Esophagus muscularis mucosa (tissue), 4 donors: ENCODE measurements at regions not wholly inside any gene's neighbourhood (a gene's known extent, or its start where the extent isn't known, plus 50 kb on each side); places are given as distances from the start of the nearest gene placed in this dataset.

Experiments
- DNase-seq: peaks from one replicate; pipeline ENCODE4 v3.0.0-alpha.2; 2017; ENCODE audit errors: extremely low spot score
- H3K27ac ChIP-seq, 4 donors: fragments of 200-600 bp; sonication (generic); replicated peaks in 1 of 4; 1 replicate in 3 of 4; 2 replicates in 1 of 4; pipeline ENCODE4 v1.5.1; 2016 to 2019; ENCODE audit warnings: mild to moderate bottlenecking in 1 of 4
- H3K27me3 ChIP-seq, 4 donors: fragments of 200-600 bp; sonication (generic); one replicate each; pipeline versions ENCODE4 v1.5.1 to v1.6.0; 2016 to 2019
- H3K36me3 ChIP-seq, 4 donors: fragments of 200-600 bp; sonication (generic); one replicate each; pipeline ENCODE4 v1.5.1; 2016 to 2019
- H3K4me1 ChIP-seq, 4 donors: fragments of 200-600 bp; sonication (generic); one replicate each; pipeline ENCODE4 v1.5.1; 2016 to 2019
- H3K4me3 ChIP-seq, 4 donors: fragments of 200-600 bp; sonication (generic); 1 replicate in 2 of 4; 2 replicates in 2 of 4; pipeline ENCODE4 v1.5.1; 2016 to 2019; ENCODE audit warnings: mild to moderate bottlenecking in 4 of 4, moderate library complexity in 1 of 4
- H3K9me3 ChIP-seq, 4 donors: fragments of 200-600 bp; sonication (generic); 1 replicate in 3 of 4; 2 replicates in 1 of 4; pipeline ENCODE4 v1.5.1; 2016 to 2019
- CTCF ChIP-seq, 3 experiments: fragments of 200-600 bp in 2 of 3; fragments of 450-650 bp in 1 of 3; sonication (generic) in 2 of 3; IDR thresholded peaks; one replicate each; pipeline ENCODE4 v1.5.1; 2017 to 2019; ENCODE audit warnings: antibody characterized with exemption in 3 of 3, mild to moderate bottlenecking in 2 of 3, moderate library complexity in 1 of 3
- EP300 ChIP-seq: sonication (generic); formaldehyde crosslinking; IDR thresholded peaks from one replicate; pipeline ENCODE4 v1.6.1; 2017; ENCODE audit warnings: antibody characterized with exemption
- POLR2A ChIP-seq: fragments of 450-650 bp; IDR thresholded peaks from one replicate; pipeline ENCODE4 v1.6.1; 2017; ENCODE audit warnings: antibody characterized with exemption, moderate library complexity, mild to moderate bottlenecking, low read depth
- POLR2AphosphoS5 ChIP-seq, 2 donors: sonication (generic); formaldehyde crosslinking; IDR thresholded peaks; one replicate each; pipeline ENCODE4 v1.6.1; 2017; ENCODE audit warnings: antibody characterized with exemption in 2 of 2
- WGBS: methylation state at CpG from one replicate; pipeline ENCODE4 v1.1.5; 2018; 5-methylcytosine and 5-hydroxymethylcytosine counted together
- intact Hi-C: fragments of 100-400 bp; cut with DNase I; formaldehyde crosslinking; loops from one replicate; pipeline ENCODE4 v1.15.1; 2023

- TF ChIP-seq EP300 = no peak
- TF ChIP-seq POLR2A = no peak
- no peak for TF ChIP-seq POLR2AphosphoS5 (IDR thresholded peaks at IDR 0.05)
- no peak for TF ChIP-seq CTCF (IDR thresholded peaks at IDR 0.05)
- intact Hi-C loops = no loop called here
- Histone ChIP-seq H3K4me3 (no peak overlapping the region), H3K9me3 (no peaks in the 10 kb centered on the region), H3K4me1 (no peaks in the 10 kb centered on the region), H3K27me3 (no peaks in the 10 kb centered on the region), H3K36me3 (no peaks in the 10 kb centered on the region), H3K27ac (no peak overlapping the region)
- 63% methylated on average over 5 of the region's 5 CpGs for WGBS
- no peak for DNase-seq
Measured at GRCh38 chr9:116057371-116057770, 96.2 kb upstream of the PAPPA start.

GRCh38 chr9:116058421-116058820 lies 95.2 kb upstream of the PAPPA start:
- intact Hi-C loops = no loop called here
- Histone ChIP-seq H3K4me3 (no peak overlapping the region), H3K27me3 (no peaks in the 10 kb centered on the region), H3K9me3 (no peaks in the 10 kb centered on the region), H3K36me3 (no peaks in the 10 kb centered on the region), H3K27ac (no peak overlapping the region), H3K4me1 (no peaks in the 10 kb centered on the region)
- DNase-seq = no peak
- no peak for TF ChIP-seq CTCF (IDR thresholded peaks at IDR 0.05)
- TF ChIP-seq POLR2A = no peak
- TF ChIP-seq POLR2AphosphoS5 (IDR thresholded peaks at IDR 0.05) = no peak
- no peak for TF ChIP-seq EP300
- WGBS = 81% methylated on average over 2 of the region's 2 CpGs

- Histone ChIP-seq H3K9me3 (no peaks in the 10 kb centered on the region), H3K27me3 (no peaks in the 10 kb centered on the region), H3K36me3 (no peaks in the 10 kb centered on the region), H3K4me1 (no peaks in the 10 kb centered on the region), H3K4me3 (no peak overlapping the region), H3K27ac (no peak overlapping the region)
- DNase-seq = no peak
- 86% methylated on average over 2 of the region's 2 CpGs for WGBS
- TF ChIP-seq POLR2A = no peak
- TF ChIP-seq EP300 = no peak
- no peak for TF ChIP-seq POLR2AphosphoS5 (IDR thresholded peaks at IDR 0.05)
- intact Hi-C loops = no loop called here
Measured at GRCh38 chr9:116059466-116059865, 94.1 kb upstream of the PAPPA start.

GRCh38 chr9:116060631-116061030 lies 93.0 kb upstream of the PAPPA start:
- Histone ChIP-seq H3K36me3 (no peaks in the 10 kb centered on the region), H3K9me3 (no peaks in the 10 kb centered on the region), H3K27me3 (no peaks in the 10 kb centered on the region), H3K4me3 (no peak overlapping the region), H3K27ac (no peak overlapping the region), H3K4me1 (no peaks in the 10 kb centered on the region)
- WGBS = 69% methylated on average over 1 of the region's 1 CpG
- no peak for TF ChIP-seq CTCF (IDR thresholded peaks at IDR 0.05)
- intact Hi-C loops = no loop called here
- no peak for DNase-seq

GRCh38 chr9:116061546-116062205 lies 91.9 kb upstream of the PAPPA start:
- Histone ChIP-seq H3K36me3 (no peaks in the 10 kb centered on the region), H3K27me3 (no peaks in the 10 kb centered on the region)
- 49% methylated on average over 2 of the region's 2 CpGs for WGBS

More at GRCh38 chr9:116061546-116062205, 91.9 kb upstream of the PAPPA start:
- no peak overlapping the region for H3K27ac ChIP-seq
- no peaks in the 10 kb centered on the region for H3K4me1 ChIP-seq
- no peak overlapping the region for H3K4me3 ChIP-seq
- H3K9me3 ChIP-seq = no peaks in the 10 kb centered on the region
- DNase-seq = no peak
- TF ChIP-seq EP300 (no peak), CTCF (IDR thresholded peaks at IDR 0.05) (no peak), POLR2AphosphoS5 (IDR thresholded peaks at IDR 0.05) (no peak), POLR2A (no peak)
- intact Hi-C loops = no loop called here
